HG03558 (cell line): ENCODE measurements at regions not wholly inside any gene's neighbourhood (a gene's known extent, or its start where the extent isn't known, plus 50 kb on each side); places are given as distances from the start of the nearest gene placed in this dataset.

ENCODE experiments used
- ATAC-seq: cut with Tn5 transposase; IDR thresholded peaks from one replicate; pipeline ENCODE4 v1.9.1; 2021; ENCODE audit warnings: moderate number of reproducible peaks; ENCODE audit not compliant: unreplicated experiment; ENCODE audit errors: extremely low read depth

DNA sequence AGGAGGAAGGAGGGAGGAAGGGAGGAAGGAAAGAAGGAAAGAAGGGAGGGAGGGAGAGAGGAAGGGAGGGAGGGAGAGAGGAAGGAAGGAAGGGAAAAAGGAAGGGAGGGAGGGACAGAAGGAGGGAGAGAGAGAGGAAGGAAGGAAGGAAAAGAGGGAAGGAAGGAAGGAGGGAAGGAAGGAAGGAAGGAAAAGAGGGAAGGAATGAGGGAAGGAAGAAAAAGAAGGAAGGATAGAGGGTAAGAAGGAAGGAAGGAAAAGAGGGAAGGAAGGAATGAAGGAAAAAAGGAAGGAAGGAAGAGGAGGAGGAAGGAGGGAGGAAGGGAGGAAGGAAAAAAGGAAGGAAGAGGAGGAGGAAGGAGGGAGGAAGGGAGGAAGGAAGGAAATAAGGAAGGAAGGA lies 796.8 kb downstream of the ARAP2 start:
- no peak for ATAC-seq

- ATAC-seq, result no peak
These were observed 785.3 kb downstream of the ARAP2 start for GRCh38 chr4:35459045-35459444.

- no peak for ATAC-seq
These were observed 782.2 kb downstream of the ARAP2 start for GRCh38 chr4:35461931-35462659.

DNA sequence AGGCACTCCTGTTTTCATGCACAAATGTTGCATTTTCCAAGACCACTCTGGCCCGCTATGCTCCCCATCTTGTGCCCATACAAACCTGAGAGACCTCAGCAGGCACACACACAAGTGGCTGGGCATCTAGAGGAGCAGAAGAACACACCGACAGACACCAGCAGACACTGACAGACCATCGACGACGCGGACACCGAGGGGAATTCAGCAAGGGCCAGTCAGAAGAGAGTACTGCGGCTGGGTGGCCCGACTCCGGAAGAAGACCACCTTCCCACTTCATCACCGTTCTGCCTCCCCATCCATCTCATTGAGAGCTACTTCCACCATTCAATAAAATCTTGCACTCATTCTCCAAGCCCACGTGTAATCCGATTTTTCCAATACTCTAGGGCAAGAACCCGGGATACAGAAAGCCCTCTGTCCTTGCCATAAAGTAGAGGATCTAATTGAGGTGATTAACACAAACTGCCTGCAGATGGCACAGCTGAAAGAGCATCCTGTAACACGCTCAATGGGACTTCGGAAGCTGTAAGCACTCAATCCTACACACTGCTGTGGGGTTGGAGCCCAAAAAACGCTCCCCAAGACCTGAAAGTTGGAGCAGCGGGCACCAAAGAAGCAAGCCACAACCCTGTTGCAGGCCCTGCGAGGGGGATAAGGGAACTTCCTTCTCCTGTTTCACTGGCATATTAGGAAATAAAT lies 780.9 kb downstream of the ARAP2 start:
- no peak for ATAC-seq

GRCh38 chr4:35464964-35465528 lies 779.3 kb downstream of the ARAP2 start:
- no peak for ATAC-seq

DNA sequence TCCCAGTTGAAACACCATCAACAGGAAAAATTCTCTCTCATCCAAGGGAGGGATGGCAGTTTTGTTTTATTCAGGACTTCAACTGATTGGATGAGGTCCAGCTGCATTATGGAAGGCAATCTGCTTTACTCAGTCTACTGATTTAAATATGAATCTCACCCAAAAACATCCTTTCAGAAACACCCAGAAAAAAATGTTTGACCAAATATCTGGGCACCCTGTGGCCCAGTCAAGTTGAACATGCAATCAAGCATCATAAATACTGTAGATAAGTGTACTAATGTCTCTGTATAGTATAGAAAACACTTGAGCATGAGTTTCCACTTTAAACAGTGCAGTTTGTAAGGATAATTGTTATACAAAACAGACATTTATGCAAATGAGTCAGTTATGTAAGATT lies 753.2 kb downstream of the ARAP2 start:
- ATAC-seq, result no peak

DNA sequence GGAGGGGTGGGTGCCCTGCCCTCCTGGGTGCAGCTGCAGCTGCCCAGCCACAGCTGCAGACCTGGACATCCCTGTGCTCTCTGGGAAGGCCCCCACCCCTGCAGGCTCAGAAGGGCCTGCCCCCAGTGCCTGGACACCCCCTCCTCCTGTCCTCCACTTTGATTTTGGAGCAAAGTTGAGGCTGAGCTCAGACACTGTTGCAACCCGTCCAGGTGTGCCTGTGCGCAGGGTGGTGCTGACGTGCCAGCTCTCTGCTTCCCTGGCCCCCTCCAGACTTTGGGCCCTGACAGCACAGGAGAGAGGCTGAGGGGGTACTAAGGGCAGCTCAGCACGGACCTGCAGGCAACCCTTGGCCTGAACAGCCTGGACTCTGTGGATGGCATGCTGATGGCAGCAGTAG lies 750.3 kb downstream of the ARAP2 start:
- ATAC-seq, result no peak

GRCh38 chr4:35494955-35495354 lies 749.4 kb downstream of the ARAP2 start:
- ATAC-seq, result no peak

- no peak for ATAC-seq
These were observed 743.5 kb downstream of the ARAP2 start for GRCh38 chr4:35500812-35501211.

- no peak for ATAC-seq
These were observed 740.9 kb downstream of the ARAP2 start for GRCh38 chr4:35503435-35503834.

DNA sequence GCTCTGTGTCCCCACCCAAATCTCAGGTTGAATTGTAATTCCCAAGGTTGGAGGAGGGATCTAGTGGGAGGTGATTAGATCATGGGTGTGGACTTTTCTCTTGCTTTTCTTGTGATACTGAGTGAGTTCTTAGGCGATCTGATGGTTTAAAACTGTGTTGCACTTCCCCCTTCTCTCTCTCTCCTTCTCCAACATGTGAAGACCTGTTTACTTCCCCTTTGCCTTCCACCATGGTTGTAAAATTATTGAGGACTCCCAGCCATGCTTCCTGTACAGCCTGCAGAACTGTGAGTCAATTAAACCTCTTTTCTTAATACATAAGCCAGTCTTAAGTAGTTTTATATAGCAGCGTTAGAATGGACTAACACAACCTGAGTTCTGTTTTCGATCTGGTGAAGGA lies 738.2 kb downstream of the ARAP2 start:
- ATAC-seq, result no peak

DNA sequence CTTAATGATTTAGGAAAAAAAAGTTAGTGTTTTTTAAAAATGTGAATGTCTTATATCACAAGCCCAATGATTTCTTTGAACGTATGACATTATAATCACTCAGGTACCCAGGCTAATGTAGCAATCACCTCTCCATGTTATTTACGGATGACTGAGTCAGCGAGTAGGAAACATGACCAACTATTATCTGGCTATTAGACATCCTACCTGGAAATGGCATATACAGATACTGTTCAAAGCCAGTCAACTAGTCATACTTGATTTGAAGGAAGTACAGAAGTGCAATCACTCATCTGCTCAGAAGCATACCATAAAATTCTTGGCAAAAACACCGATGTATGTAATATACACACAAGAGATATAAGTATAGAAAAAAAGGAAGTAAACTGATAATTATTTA lies 732.5 kb downstream of the ARAP2 start:
- ATAC-seq, result no peak

- ATAC-seq, result no peak
These were observed 728.2 kb downstream of the ARAP2 start for GRCh38 chr4:35516102-35516501.

DNA sequence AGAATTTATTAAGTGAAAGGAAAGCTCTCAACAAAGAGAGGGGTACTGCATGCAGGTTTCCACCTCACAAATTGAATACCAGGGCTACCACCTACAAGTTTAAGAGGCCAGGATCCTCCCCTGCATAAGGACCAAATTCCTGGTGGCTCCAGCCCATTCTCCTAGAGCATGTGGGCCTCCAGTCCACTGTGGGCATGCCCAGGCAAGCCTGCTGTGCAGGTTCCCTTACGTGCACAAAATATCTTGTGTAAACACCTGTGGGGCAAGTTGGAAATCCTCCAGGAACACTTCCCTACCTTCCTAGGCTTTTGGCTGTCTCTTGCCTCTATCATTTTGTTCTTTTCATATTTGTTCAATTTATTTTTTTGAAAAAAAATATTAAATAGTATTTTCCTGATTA lies 724.3 kb downstream of the ARAP2 start:
- ATAC-seq, result no peak

DNA sequence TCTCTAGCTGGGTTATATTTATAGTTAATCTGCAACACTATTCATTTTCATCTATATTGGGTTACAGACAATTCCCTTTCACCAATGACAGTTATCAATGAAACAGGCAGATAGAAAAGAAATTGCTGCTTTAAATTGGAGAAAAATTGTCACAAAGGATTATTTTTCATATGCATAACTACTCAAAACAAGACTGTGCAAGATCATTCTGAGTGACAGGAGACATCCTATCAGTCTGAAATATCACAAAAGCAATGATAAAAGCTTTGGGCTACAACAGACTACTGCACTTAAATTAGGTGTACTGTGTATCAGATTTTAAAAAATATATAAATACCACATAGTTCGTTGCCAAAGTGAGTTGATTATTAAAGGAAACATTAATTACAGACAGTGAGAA lies 722.6 kb downstream of the ARAP2 start:
- no peak for ATAC-seq

DNA sequence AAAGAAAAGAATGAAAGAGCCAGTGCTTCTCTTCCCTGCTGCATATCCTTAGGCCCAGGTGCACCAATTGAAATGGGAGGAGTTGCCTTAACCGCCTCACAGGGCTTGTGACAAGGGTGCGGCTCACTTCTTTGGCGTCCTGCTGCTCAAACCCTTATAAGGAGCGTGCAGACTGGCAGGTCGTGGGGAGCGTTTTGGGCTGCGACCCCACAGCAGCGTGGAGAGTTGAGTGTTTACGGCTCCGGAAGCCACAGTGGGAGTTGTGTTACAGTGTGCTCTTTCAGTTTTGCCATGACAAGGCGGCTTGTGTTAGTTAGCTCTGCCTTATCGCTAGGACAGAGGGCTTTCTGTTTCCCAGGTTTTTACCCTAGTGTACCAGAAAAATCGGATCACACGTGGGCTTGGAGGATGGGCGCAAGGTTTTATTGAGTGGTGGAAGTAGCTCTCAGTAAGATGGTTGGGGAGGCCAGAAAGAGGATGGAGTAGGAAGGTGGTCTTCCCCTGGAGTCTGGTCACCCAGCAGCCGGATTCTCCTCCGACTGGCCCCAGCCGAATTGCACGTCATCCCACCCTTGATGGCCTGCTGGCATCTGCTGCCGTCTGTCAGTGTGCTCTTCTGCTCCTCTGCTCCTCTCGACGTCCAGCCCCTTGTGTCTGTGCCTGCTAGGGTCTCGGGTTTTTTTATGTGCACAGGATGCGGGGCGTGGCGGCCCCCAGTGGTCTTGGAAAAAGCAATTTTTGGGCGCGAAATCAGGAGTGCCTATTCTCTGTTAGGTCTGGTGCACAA lies 718.9 kb downstream of the ARAP2 start:
- ATAC-seq, result no peak

- ATAC-seq, result no peak
These were observed 717.9 kb downstream of the ARAP2 start for GRCh38 chr4:35526456-35526855.

DNA sequence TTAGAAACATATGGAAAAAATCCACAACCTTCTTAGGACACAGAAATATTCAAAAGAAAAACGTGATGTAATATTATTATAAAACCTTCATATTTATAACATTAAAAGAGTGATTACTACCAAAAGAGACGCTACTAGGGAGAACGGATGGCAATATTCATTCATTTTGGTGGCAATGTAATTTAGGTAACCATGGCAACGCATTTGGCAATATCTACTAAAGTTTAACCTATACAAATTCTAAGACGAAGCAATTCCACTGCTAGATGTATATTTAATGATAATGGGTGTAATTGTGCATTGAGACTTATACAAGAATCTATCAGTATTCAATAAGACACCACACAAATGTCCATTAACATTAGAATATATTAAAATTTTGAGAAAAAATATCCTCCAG lies 709.4 kb downstream of the ARAP2 start:
- ATAC-seq, result no peak

- ATAC-seq, result no peak
These were observed 705.5 kb downstream of the ARAP2 start for GRCh38 chr4:35538807-35539206.

- no peak for ATAC-seq
These were observed 704.8 kb downstream of the ARAP2 start for GRCh38 chr4:35539404-35540055.
